NCI-H1417 (cell line): ENCODE measurements at regions not wholly inside any gene's neighbourhood (a gene's known extent, or its start where the extent isn't known, plus 50 kb on each side); places are given as distances from the start of the nearest gene placed in this dataset.

Experiments
- DNase-seq, 3 experiments: peaks; one replicate each; lab custom pipeline; 2025; lab: John Stamatoyannopoulos, UW

DNA sequence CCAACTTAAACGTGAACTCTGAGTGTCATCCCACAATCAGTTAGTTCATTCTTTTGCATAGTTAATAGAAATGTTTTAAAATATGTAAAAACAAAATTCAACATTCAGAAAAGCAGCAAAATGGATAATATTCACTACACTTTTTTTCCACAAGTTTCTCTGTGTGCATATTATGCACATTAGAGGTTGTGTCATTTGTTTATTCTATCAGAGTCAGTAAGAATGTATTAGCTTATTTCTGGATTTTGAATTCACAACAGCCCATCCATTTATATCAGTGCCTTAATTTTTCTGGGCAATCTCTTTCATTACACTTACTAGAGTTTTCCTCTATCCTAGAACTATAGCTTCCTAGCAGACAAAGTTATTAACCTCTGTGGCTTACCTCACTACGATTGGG, 432.7 kb upstream of the SEMA3A start:
- no peak for DNase-seq

DNA sequence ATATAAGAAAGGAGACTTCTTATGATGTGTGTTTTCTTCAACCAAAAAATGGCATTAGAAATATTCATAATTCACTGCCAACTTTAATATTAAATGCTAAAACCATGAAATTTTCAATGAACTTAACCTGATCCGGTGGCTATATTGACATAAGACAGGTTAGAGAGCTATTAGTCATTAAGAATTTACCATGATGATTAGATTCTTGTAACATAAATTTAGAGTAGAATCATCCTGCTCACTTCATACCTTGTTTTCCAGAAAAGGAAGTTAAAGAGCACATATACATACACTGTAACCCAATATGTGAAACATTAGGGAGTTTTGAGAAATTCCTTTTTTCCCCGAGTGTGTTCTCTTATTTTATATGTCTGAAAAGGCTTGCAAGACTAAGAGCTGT, 430.3 kb upstream of the SEMA3A start:
- DNase-seq, result no peak

DNA sequence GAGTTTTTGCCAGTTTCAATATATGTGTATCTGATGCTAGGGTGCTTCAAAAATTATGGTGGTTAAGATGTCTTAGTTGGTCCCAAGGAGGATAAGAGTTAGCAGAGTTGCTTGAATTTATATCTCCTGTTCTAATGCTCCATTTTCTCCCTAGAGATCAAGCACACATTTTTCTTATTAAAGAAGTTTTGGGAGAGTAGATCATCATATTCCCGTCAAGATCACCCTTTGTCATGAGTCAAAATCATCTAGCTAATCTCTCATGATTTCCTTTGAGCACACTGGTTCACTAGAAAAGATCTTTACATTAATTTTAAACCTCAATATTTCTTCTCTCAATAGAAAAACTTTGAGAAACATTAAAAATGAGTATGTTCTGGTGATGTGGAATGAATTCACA, 429.9 kb upstream of the SEMA3A start:
- DNase-seq, result no peak

DNA sequence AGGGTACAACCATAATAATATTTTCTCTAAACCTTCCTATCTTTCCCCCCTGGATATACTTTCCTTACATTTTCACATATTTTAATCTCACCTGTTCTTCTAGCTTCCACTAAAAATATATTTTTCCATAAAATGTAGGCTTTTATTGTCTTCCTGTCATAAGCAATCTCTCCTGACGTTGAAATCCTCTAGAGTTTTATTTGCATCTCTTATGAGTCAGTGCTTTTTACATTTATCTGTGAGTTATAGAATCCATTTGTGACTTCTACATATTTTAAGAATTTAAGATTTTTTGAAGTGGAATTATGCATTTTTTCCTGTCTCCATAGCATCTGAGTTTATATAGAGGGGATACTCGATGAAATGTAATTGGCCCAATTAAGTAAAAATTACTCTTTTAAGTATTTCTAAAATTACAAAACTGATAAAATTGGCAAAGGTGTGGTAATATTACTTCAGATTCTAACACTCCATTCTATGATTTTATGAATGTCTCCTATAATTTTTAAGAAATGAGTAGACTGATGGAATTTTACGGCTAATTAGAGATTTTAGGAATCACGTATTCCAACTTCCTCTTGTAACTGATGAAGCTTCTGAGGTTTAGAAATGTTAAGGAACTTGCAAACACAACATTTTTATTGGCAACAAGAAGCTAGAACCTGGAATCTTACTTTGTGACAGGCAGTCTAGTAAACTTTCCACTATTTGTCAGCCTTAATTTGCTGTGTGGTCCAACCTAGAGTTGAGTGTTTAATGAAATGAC, 422.9 kb upstream of the SEMA3A start:
- DNase-seq, result no peak

DNA sequence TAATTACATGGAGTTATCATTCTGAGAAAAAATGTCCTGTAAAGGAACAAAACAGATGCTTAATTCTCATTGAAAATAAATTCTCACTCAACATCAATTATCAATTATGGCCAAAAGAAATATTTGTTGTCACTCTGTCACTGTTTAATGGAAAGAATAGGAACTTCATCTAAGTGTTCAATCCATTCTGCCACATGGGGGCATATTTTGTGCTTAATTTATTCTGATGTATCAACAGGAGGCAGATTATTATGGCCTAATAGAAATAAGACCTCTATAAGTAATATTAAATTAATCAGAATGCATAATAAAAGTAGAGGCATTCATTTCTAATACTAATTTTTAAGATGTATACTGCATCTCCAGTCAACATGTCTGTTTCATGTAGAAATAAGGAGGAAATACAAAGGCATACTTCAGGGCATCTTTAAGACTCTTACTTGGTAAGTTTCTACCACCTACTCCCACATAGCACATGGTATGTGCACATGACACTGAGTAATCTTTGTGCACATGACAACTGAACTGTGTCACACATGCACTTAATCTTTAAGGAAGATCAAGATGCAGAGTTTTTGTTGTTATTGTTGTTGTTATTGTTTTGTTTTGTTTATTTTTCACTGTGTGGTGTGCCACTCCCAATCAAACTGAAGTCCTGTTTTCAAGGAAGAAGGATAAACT, 420.4 kb upstream of the SEMA3A start:
- no peak for DNase-seq

DNA sequence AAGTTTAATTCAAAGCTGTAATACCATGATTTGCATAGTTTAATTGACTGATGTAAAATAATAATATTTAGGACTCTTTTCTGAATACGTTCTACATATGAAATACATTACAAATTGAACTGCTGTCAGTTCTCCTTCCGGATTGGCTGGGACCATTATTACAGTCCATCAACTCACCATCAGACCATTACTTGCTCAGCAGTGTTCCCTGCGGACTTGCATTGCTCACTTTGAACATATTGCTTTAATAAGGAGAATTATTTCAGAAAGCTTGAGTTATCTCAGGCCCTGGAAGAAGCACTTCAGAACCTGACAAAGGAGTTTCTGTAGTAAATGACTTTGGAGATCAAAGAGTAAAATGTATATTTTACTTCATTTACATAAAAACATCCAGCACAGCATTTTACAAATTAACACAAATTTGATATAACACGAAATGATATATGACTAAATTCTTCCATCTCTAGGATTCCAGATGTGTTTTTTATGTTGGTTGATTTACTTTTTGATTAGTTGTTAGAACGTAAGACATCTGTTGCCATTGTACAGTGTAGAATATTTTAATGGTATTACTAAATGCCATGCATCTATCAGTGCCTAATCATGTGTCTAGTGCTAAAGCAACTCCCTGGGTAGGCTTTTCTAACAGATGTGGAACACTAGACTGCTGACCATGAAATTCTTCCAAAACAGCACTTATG, 418.5 kb upstream of the SEMA3A start:
- peak in 1 of 3 experiments; percentile 40 for DNase-seq

DNA sequence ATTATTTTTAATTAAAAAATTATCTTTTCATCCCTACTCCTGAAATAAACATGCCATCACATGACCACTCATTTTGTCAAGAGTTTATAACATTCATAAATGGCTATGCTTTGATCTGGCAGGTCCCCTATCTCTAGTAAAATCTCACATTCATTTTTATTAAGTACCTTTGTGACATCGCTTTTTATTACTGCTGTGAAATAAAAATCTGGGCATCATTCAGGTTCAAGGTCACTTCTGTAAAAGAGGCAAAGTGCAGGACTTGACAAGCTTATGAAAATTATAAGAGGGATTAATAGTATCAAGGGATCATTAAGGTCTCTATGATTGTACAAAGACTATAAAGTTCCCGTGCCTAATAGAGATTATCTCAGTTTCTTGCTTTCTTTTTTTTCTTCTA, 416.8 kb upstream of the SEMA3A start:
- DNase-seq, result peak in 1 of 3 experiments; percentile 21

DNA sequence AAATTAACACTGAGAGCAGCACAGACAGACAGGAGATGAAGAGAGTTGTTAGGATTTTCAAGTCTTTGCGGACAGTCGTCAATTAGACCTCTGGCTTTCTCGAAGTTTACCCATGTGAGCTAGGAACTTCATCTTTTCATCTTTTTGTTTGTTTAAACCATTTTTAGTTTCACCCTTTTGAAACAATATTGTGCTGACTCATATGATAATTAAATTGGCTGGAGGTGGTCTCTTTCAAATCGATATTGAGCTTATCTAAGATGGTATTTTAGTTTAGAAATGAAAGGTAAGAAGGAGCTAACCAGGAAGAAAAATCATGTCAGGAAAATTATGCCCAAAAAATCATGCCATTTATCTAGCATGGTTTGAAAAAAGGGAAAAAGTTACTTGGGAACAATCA, 415.8 kb upstream of the SEMA3A start:
- no peak for DNase-seq

DNA sequence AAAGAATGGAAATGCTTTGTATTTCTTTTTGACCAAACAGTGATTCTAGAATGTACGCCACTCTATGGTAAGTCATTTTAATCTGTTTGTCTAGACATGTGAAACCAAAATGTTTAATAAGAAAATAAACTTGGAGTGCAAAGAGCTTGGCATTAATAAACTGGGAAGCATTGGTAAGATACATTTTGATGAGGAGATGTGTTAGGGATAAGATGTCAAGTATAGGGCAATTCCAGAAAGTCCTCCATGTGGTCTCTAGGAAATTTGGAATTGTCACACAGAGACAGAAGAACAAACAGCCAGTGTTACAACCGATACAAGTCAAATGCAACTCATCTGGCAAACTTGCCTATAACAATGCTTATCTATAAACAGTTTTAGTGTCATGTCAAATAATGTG, 410.7 kb upstream of the SEMA3A start:
- no peak for DNase-seq

DNA sequence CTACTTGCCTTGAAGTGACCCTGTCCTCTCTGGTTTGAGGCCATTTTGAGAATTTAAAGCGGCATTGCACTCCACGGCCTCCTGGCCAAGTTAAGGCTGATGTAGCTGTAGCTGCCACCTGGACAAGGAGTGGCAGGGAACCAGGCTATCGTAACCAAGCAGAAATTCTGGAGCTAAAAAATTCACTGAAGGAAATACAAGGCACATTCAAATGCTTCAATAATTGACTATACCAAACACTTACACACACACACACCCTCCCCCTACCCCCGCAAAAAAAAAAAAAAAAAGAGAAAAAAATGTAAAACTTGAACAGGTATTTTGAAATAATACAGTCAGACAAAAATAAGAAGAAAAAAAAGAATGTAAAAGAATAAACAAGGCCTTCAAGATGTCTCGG, 409.0 kb upstream of the SEMA3A start:
- DNase-seq, result no peak

DNA sequence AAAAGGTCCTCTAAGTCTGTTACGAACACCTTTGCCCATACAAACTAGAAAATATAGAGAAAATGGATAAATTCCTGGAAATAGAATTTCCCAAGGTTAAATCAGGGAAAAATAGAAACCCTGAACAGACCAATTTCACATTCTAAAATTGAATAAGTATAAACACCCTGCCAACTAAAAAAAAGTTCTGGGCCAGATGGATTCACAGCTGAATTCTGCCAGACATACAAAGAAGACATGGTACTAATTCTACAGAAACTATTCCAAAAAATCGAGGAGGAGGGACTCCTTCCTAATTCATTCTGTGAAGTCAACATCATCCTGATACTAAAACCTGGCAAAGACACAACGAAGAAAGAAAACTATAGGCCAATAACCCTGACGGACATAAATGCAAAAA, 400.4 kb upstream of the SEMA3A start:
- no peak for DNase-seq

DNA sequence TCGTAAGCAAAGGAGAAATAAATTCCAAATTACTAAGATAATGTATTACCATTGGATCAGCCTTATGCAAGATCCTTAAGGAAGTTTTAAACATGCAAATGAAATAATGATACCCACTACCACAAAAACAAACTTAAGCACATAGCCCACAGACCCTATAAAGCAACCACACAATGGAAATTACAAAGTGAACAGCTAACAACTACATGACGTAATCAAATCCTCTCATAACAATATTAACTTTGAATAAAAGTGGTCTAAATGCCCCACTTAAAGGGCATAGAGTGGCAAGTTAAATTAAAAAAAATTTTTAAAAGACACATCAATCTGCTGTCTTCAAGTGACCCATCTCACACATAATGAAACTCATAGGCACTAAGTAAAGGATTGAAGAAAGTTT, 397.3 kb upstream of the SEMA3A start:
- no peak for DNase-seq

DNA sequence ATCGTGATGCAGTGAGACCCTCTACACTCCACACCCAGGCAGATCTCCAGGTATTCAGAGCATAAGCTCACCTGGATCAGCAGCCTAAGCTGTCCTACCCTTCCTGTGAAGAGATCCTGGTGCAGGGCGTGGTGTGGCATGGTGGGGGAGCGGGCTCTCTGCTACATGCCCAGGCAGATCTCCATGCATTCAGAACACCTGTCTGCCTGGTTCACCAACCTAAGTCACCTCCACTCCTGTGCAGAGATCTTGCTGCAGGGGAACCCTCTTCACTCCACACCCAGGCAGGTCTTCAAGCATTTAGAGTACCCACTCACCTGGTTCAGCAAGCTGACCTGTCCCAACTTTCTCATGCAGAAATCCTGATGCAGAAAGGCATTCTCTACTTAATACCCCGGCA, 394.4 kb upstream of the SEMA3A start:
- DNase-seq, result no peak

DNA sequence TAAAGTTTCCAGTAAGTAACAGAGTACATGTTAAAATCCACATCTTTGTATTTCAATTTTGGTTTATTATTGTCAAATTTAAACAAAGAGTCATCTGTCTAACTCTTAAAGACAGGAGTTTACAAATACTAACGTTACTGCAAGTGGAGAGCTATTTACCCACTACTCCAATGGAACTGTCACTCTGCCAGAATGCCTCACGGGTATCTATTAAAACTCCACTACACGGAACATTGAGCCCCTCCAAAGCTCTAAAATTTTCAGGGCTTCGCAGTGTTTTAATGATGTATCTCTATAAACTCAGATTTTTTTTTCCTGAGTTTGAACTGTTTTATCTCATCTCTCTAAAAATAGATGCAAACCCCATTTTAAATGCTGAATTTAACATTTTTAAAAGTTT, 388.7 kb upstream of the SEMA3A start:
- DNase-seq, result no peak

DNA sequence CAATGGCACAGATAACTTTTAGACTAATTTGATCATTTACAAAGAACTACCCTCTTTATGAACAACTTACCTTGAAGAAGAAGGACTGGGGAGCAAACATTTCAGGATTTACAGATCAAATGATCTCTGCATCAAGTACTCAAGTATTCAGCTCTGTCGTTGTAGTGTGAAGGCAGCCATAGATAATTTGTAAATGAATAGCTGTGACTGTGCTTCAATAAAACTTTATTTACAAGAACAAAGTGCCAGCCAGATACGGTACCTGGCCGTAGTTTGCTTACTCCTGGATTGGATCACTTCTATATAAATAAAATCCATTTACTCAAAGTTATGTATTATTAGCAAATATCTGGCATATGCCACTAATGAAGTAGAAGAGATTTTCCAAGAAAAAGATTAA, 388.2 kb upstream of the SEMA3A start:
- DNase-seq, result no peak

DNA sequence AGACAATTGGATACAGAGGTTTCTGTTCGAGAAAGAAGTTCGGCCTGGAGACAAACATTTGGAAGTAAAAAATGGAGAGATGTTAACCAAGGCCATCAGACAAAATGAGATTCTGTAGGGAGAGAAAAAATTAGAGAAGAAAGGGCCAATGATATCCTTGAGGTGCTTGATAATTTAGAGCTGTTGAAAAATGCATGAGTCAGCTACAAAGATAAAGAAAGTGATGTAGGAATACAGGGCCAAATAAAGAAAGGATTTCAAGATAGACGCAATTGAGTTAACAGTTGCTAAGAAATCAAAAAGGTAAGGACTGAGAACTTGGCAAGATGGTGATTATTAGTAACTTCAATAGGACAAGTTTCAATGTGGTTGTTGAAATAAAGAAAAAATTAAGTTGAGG, 384.2 kb upstream of the SEMA3A start:
- no peak for DNase-seq

DNA sequence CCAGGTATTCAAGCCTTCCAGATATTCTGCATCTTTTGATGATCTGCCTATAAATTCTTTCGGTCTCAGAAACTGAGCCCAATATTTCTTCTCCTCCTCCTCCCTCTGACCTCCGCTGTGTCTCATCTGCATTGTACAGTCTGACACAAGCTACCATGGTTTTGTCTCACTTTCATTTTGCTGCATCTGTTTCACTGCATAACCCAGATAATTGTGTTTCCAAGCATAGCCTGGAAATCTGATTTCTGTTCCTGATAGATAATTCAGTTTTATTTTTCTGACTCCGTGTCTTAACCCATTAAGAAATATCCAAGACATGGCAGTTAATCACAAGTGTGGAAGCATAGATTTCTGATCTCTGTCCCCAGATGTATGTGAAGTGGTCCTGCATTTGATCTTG, 374.2 kb upstream of the SEMA3A start:
- DNase-seq, result no peak

DNA sequence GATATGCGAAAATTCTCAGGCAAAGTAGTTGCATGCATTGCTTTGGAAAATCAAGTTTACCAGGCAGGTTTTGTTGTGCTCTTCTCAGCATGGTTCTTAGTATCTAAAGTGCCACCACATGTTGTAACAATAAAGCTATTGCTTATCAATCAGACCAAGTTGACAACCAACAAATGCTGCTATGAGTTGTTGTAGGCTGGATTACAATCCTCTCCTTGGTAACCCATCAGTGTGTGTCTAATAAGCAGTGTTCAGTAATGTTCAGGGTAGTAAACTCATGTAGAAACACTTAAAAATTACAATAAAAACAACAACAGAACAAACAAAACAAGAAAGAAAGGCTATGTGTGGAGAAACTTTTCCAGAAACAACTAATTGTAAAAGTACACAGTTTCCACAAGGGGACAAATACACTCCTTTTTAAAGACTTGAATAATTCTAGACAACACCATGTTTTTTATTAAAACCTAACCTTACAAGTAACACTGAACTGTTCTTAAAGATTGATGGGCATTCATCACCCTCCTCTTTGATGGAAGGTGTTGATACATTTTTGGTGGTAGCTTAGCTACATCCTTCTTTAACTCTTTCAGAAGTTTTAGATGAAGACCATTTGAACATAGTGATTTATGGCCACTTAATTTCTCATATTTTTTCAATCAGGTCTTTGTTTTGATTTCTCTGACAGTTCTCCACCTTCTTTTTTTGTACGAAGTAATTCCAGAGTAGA, 370.9 kb upstream of the SEMA3A start:
- no peak for DNase-seq

DNA sequence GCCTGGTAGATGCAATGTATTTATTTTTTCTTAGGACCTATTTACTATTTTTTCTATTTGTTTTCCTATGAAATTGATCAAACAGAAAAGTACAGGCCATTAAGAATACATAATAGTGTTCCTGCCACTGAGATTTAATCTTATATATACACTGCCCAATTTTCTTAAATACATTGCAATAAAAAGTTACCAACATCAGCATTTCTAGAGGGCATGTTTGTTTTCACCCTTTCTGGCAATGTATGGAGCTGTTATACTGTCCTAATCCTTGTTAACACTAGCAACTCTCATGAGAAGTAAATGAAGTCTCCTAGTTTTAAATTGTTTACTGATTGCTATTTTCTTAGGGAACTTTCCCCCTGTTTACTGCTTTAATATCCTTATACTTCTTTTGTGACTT, 359.1 kb upstream of the SEMA3A start:
- DNase-seq, result no peak

DNA sequence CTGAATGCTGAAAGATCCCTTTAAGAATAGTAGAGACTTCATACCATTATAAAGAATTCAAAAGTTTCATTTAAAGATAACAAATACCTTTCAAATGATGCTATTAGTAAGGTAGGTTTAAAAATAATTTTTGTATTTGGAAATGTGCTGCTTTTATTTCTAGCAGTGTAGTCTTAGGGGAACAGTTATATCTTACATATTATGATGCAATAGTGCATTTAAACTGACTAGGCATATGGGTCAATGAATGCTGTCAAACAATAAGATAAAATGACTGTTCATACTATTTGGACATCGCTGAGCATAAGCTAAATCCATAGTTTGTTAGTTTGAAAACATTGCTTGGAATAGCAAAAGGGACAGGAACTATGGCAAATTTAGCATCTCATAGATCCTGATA, 354.8 kb upstream of the SEMA3A start:
- DNase-seq, result no peak

DNA sequence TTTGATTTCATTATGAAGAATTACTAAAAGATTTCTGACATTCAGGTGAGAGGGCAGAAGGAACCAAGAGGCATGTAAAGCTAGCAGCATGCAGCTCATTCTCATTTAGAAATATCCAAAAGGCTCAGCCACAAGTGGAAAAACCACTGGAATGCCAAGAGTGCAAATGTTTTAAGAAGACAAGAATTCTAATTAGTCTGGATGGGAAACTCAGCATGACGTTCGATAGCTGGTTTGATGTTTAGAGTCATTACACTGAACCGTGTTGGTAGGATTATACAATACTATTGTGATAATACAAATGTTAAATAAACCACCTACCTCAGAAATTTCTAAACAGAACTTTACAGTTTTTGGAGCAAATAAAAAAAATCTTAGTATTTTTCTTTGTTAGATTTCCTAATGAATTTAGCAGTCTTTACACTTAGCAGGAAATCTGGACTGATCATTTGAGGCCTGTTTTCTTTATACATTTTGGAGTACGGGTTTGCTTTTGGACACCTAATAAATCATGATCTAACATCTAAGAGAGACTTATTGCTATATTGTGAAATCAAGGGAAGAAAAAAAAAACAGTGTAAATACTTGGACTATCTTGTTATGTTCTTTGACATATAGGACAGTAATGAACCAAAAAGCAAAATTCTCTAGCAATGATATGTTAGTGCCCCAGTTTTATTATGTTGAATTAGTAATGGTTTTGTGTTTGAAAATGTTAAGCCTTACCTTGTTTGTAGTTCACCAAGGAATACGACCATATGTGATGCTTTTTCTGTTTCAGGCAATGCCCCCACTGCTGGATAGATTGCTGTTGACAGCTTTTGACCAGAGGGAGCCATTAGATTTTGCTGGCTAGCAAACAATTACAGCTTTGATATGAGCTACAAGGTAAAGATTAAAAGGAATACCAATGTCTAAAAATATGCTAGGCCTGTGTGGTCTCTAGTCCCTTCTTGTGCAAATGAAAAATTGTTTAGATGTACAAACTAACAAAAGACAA, 354.1 kb upstream of the SEMA3A start:
- no peak for DNase-seq
